ENCODE measurements at regions not wholly inside any gene's neighbourhood (a gene's known extent, or its start where the extent isn't known, plus 50 kb on each side); places are given as distances from the start of the nearest gene placed in this dataset.

DNA sequence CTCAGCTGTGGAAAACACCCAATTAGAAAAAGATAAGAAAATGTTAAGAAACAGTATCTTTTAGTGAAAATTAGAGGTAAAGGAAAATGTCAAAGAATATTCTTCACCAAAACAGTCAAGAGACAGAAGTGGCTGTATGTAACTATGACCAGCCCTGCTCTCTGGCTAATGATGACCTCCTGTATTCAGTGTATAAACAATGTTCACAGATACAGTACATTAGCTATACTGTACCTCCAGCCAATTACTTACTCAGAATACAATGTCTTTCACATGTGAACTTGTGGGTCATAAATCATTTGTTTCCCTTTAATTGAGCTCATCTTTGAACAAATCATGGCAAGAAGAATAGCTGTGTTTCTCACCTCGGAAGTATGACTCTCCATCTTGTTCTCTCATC lies 432.0 kb downstream of the LMO4 start:
- Histone ChIP-seq H3K4me3 (no peak overlapping the region), H3K27ac (no peak overlapping the region), H3K9me3 (no peaks in the 10 kb centered on the region), H3K27me3 (no peaks in the 10 kb centered on the region), H3K36me3 (no peaks in the 10 kb centered on the region), H3K4me1 (peaks cover 0 to 19% (median 0%) of the 10 kb centered on the region in 4 donors)
- DNase-seq (ENCODE audit: low spot score in 2 of 2): no peak
- TF ChIP-seq CTCF (IDR thresholded peaks at IDR 0.05) (no peak), EP300 (IDR thresholded peaks at IDR 0.05) (no peak), POLR2A (IDR thresholded peaks at IDR 0.05) (no peak)
- WGBS, 2 donors: 82 to 85% methylated on average over 1 of the region's 1 CpG

GRCh38 chr1:87763483-87763882 lies 434.8 kb downstream of the LMO4 start:
- no peaks in the 10 kb centered on the region for H3K9me3 ChIP-seq
- 29 to 34% methylated on average over 1 of the region's 1 CpG for WGBS, 2 donors
- no peak for DNase-seq (ENCODE audit: low spot score in 2 of 2)
- no peaks in the 10 kb centered on the region for H3K36me3 ChIP-seq
- peaks cover 0 to 19% (median 0%) of the 10 kb centered on the region in 4 donors for H3K4me1 ChIP-seq
- TF ChIP-seq CTCF (IDR thresholded peaks at IDR 0.05) (no peak), POLR2A (IDR thresholded peaks at IDR 0.05) (no peak), EP300 (IDR thresholded peaks at IDR 0.05) (no peak)
- no peak overlapping the region for H3K27ac ChIP-seq
- no peak overlapping the region for H3K4me3 ChIP-seq
- no peaks in the 10 kb centered on the region for H3K27me3 ChIP-seq

- 81 to 83% methylated on average over 6 of the region's 6 CpGs for WGBS, 2 donors
- no peak for TF ChIP-seq POLR2A (IDR thresholded peaks at IDR 0.05)
- no peak for TF ChIP-seq CTCF (IDR thresholded peaks at IDR 0.05)
- TF ChIP-seq EP300 (IDR thresholded peaks at IDR 0.05): no peak
- peaks cover 0 to 4% (median 0%) of the 10 kb centered on the region in 4 donors for H3K9me3 ChIP-seq
- DNase-seq (ENCODE audit: low spot score in 2 of 2): no peak
- peaks cover 0 to 12% (median 0%) of the 10 kb centered on the region in 4 donors for H3K4me1 ChIP-seq
- no peaks in the 10 kb centered on the region for H3K27me3 ChIP-seq
- H3K36me3 ChIP-seq: no peaks in the 10 kb centered on the region
- H3K27ac ChIP-seq: no peak overlapping the region
- no peak overlapping the region for H3K4me3 ChIP-seq
Observed at GRCh38 chr1:87765057-87765680, 436.5 kb downstream of the LMO4 start.

DNA sequence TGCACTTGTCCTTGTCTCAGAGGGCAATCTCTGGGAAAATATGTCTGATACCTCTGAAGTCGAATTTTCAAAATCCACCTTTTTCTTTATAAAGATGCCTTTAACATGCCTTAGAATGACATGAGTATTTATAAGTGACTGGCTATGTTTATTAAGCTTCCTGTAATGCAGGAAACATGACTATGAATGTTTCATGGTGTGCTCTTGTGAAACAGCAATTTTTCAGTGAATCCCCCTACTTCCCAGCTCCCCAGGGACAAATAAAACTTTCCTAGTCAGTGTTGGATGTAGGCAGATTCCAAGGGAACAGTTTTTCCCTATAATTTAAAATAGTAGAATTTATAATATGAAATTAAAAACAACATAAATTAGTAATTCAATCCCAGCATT lies 437.0 kb downstream of the LMO4 start:
- Histone ChIP-seq H3K4me3 (no peak overlapping the region), H3K27ac (no peak overlapping the region), H3K27me3 (no peaks in the 10 kb centered on the region), H3K9me3 (peaks cover 0 to 4% (median 0%) of the 10 kb centered on the region in 4 donors), H3K4me1 (peaks cover 0 to 10% (median 0%) of the 10 kb centered on the region in 4 donors), H3K36me3 (no peaks in the 10 kb centered on the region)
- WGBS, 2 donors: 75 to 82% methylated on average over 1 of the region's 1 CpG
- DNase-seq (ENCODE audit: low spot score in 2 of 2): no peak
- TF ChIP-seq CTCF (IDR thresholded peaks at IDR 0.05): no peak

DNA sequence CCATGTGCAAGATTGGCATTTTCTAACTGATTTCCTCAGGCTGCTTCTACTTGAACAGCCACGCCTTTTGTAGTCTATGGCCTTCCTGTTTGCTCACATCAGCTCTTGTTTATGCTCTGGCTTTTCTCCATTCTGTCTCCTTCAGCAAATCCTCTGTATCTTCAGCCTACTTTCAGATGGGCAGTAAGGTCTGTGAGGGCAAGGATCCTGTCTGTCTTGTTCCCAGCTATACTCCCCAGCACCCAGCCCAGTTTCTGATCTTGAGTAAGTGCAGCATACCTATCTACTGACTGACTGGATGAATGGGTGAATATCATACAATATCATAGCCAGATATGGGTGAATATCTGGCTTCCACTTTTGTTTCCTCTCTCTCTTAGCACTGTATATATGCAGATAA lies 438.1 kb downstream of the LMO4 start:
- WGBS, 2 donors: 85% methylated on average over 1 of the region's 1 CpG
- DNase-seq (ENCODE audit: low spot score in 2 of 2): no peak
- Histone ChIP-seq H3K27me3 (no peaks in the 10 kb centered on the region), H3K27ac (no peak overlapping the region), H3K4me1 (peaks cover 0 to 10% (median 0%) of the 10 kb centered on the region in 4 donors), H3K9me3 (peaks cover 0 to 4% (median 0%) of the 10 kb centered on the region in 4 donors), H3K36me3 (no peaks in the 10 kb centered on the region), H3K4me3 (no peak overlapping the region)
- no peak for TF ChIP-seq POLR2A (IDR thresholded peaks at IDR 0.05)
- TF ChIP-seq CTCF (IDR thresholded peaks at IDR 0.05): no peak
- TF ChIP-seq EP300 (IDR thresholded peaks at IDR 0.05): no peak
